IMR-90 (cell line): ENCODE measurements at regions not wholly inside any gene's neighbourhood (a gene's known extent, or its start where the extent isn't known, plus 50 kb on each side); places are given as distances from the start of the nearest gene placed in this dataset.

Source experiments
- CEBPB ChIP-seq: IDR thresholded peaks from 2 replicates; pipeline ENCODE4 v1.6.1; 2012; ENCODE audit warnings: low read depth, low read length, improper control_type of control experiment
- CHD1 ChIP-seq: IDR thresholded peaks from 2 replicates; pipeline ENCODE4 v1.6.1; 2012; ENCODE audit warnings: low read depth, low read length, improper control_type of control experiment
- CTCF ChIP-seq: conservative IDR thresholded peaks from 2 replicates; pipeline ENCODE4 v1.5.1; 2012; ENCODE audit warnings: mild to moderate bottlenecking, low read depth, low read length, improper control_type of control experiment
- ELK1 ChIP-seq: fragments of 150-350 bp; IDR thresholded peaks from 2 replicates; pipeline ENCODE4 v1.6.1; 2016; ENCODE audit warnings: low read depth, mild to moderate bottlenecking, low read length, moderate library complexity, borderline replicate concordance
- MAFK ChIP-seq: IDR thresholded peaks from 2 replicates; pipeline ENCODE4 v1.6.1; 2012; ENCODE audit warnings: low read depth, low read length, improper control_type of control experiment
- MXI1 ChIP-seq: IDR thresholded peaks from 2 replicates; pipeline ENCODE4 v1.6.1; 2012; ENCODE audit warnings: low read depth, mild to moderate bottlenecking, low read length, moderate library complexity, borderline replicate concordance
- POLR2A ChIP-seq: IDR thresholded peaks from 2 replicates; pipeline ENCODE4 v1.6.1; 2012; ENCODE audit warnings: mild to moderate bottlenecking, low read depth, low read length
- RAD21 ChIP-seq: IDR thresholded peaks from 2 replicates; pipeline ENCODE4 v1.6.1; 2012; ENCODE audit warnings: low read length, improper control_type of control experiment
- RFX5 ChIP-seq: IDR thresholded peaks from 2 replicates; pipeline ENCODE4 v1.8.0; 2012; ENCODE audit warnings: low read depth, mild to moderate bottlenecking, low read length, moderate library complexity
- SMC3 ChIP-seq: fragments of 150-350 bp; IDR thresholded peaks from 2 replicates; pipeline ENCODE4 v1.6.1; 2016; ENCODE audit warnings: low read depth, mild to moderate bottlenecking, antibody characterized with exemption, low read length, moderate library complexity
- USF2 ChIP-seq: fragments of 150-350 bp; IDR thresholded peaks from 2 replicates; pipeline ENCODE4 v1.6.1; 2017; ENCODE audit warnings: mild to moderate bottlenecking, antibody characterized with exemption, low read length, low read depth

- no peak for TF ChIP-seq USF2
- no peak for TF ChIP-seq MAFK
- no peak for TF ChIP-seq CTCF
- no peak for TF ChIP-seq SMC3
- no peak for TF ChIP-seq POLR2A
- no peak for TF ChIP-seq CEBPB
- no peak for TF ChIP-seq RAD21
- TF ChIP-seq MXI1: no peak
- TF ChIP-seq CHD1: no peak
- TF ChIP-seq ELK1: no peak
- no peak for TF ChIP-seq RFX5
These were observed 1613.6 kb upstream of the PRMT6 start for GRCh38 chr1:105442901-105443300.
